K562 (cell line): ENCODE measurements at regions not wholly inside any gene's neighbourhood (a gene's known extent, or its start where the extent isn't known, plus 50 kb on each side); places are given as distances from the start of the nearest gene placed in this dataset.

Source experiments
- ATAC-seq: fragments of 200-7000 bp; cut with Tn5 transposase; 3 replicates; pipeline ENCODE4 v1.9.1; 2020; ENCODE audit warnings: moderate library complexity
- BruUV-seq: library from RNA; stranded (reverse); fragments of 400-500 nt; replicated peaks from 2 replicates; lab custom pipeline; 2021; lab: Mats Ljungman, UMichigan
- CTCF ChIA-PET: fragments of 300-600 bp; formaldehyde crosslinking; extraction: SDS; loops from one replicate; lab custom pipeline; 2021; ENCODE audit warnings: low intra/inter-chr PET ratio; lab: Yijun Ruan, JAX
- POLR2A ChIA-PET: fragments of 300-600, 350-650 bp; sonication (Branson Sonifier 250); formaldehyde crosslinking; extraction: SDS; loops from one replicate; lab custom pipeline; 2021; ENCODE audit warnings: antibody characterized with exemption, inconsistent platforms; lab: Yijun Ruan, JAX
- DNase-seq, 4 experiments: peaks; one replicate each; pipeline versions ENCODE4 v3.0.0 to v3.0.0-alpha.2; 2011 to 2018; ENCODE audit warnings: low spot score in 3 of 4, mixed read lengths in 3 of 4; ENCODE audit errors: extremely low read depth in 1 of 4
- FAIRE-seq: peaks from 2 replicates; lab custom pipeline; 2011; peaks lifted over from hg19 to GRCh38; lab: Jason Lieb, UNC
- H2AFZ ChIP-seq: 2 replicates; pipeline ENCODE4 v1.6.0; 2011; ENCODE audit warnings: low read depth, low read length, control low read depth, inconsistent platforms
- H3K27ac ChIP-seq: fragments of 200-600 bp; 3 replicates; pipeline ENCODE4 v1.8.0; 2011; ENCODE audit warnings: low read depth, mild to moderate bottlenecking, control low read depth, inconsistent platforms, low read length, moderate library complexity, mixed read lengths; ENCODE audit errors: extremely low read depth
- H3K27me3 ChIP-seq, 2 experiments: fragments of 300-600 bp in 1 of 2; 2 replicates in 1 of 2; 3 replicates in 1 of 2; pipeline versions ENCODE4 v1.6.0 to v1.8.0; 2011; ENCODE audit warnings: inconsistent platforms in 2 of 2, low read length in 2 of 2, mild to moderate bottlenecking in 1 of 2, mixed read lengths in 1 of 2, moderate library complexity in 1 of 2; ENCODE audit not compliant: control insufficient read depth in 2 of 2, insufficient read depth in 2 of 2
- H3K36me3 ChIP-seq: fragments of 300-600 bp; 3 replicates; pipeline ENCODE4 v1.8.0; 2011; ENCODE audit warnings: mild to moderate bottlenecking, low read length, inconsistent platforms; ENCODE audit not compliant: control insufficient read depth, insufficient read depth
- H3K4me1 ChIP-seq, 2 experiments: fragments of 200-600 bp in 1 of 2; replicated peaks in 1 of 2; 2 replicates in 1 of 2; 3 replicates in 1 of 2; pipeline versions ENCODE4 v1.5.1 to v1.8.0; 2011; ENCODE audit warnings: inconsistent platforms in 2 of 2, low read length in 2 of 2, mild to moderate bottlenecking in 1 of 2, mixed read lengths in 1 of 2, moderate library complexity in 1 of 2; ENCODE audit not compliant: control insufficient read depth in 2 of 2, insufficient read depth in 2 of 2
- H3K4me2 ChIP-seq: 2 replicates; pipeline ENCODE4 v1.6.1; 2011; ENCODE audit warnings: low read length, control low read depth, inconsistent platforms, mixed read lengths; ENCODE audit not compliant: insufficient read depth
- H3K4me3 ChIP-seq: fragments of 200-600 bp; sonication (generic), shearing (Covaris generic); 2 replicates; pipeline ENCODE4 v1.5.1; 2016; ENCODE audit warnings: control low read depth, inconsistent platforms
- H3K79me2 ChIP-seq: fragments of 200-600 bp; 3 replicates; pipeline ENCODE4 v1.8.0; 2011; ENCODE audit warnings: low read length, inconsistent platforms; ENCODE audit not compliant: control insufficient read depth, insufficient read depth
- H3K9ac ChIP-seq, 2 experiments: 2 replicates each; pipeline versions ENCODE4 v1.6.0 to v1.6.1; 2011; ENCODE audit warnings: low read depth in 2 of 2, low read length in 2 of 2, control low read depth in 1 of 2, inconsistent platforms in 1 of 2, mild to moderate bottlenecking in 1 of 2, mixed read lengths in 1 of 2; ENCODE audit not compliant: insufficient read depth in 1 of 2
- H3K9me1 ChIP-seq: one replicate; pipeline ENCODE4 v1.6.0; 2011; ENCODE audit warnings: inconsistent platforms, mild to moderate bottlenecking, low read length, moderate library complexity; ENCODE audit not compliant: control insufficient read depth, insufficient read depth
- H3K9me3 ChIP-seq: replicated peaks from 2 replicates; pipeline ENCODE4 v1.5.1; 2011; ENCODE audit warnings: low read depth, low read length, inconsistent platforms; ENCODE audit not compliant: control insufficient read depth, insufficient read depth
- H4K20me1 ChIP-seq: replicated peaks from 2 replicates; pipeline ENCODE4 v1.6.1; 2011; ENCODE audit warnings: low read length, inconsistent platforms, mixed read lengths; ENCODE audit not compliant: control insufficient read depth, insufficient read depth
- FOXP4 ChIP-seq: sonication (generic); formaldehyde crosslinking; IDR thresholded peaks from 2 replicates; pipeline ENCODE4 v1.8.0; 2022; ENCODE audit warnings: mild to moderate bottlenecking, missing genetic modification reagents, borderline replicate concordance
- PHF20 ChIP-seq: fragments of 450-650 bp; IDR thresholded peaks from 2 replicates; pipeline ENCODE4 v1.6.1; 2018; ENCODE audit not compliant: partially characterized antibody
- SUPT5H ChIP-seq: fragments of 450-650 bp; IDR thresholded peaks from 2 replicates; pipeline ENCODE4 v1.6.1; 2016
- TBL1XR1 ChIP-seq, 2 experiments: IDR thresholded peaks; 2 replicates each; pipeline ENCODE4 v1.6.1; 2012; ENCODE audit warnings: improper control_type of control experiment in 2 of 2, low read length in 2 of 2, mild to moderate bottlenecking in 1 of 2
- XRCC3 ChIP-seq: fragments of 450-650 bp; IDR thresholded peaks from 2 replicates; pipeline ENCODE4 v1.6.1; 2017; ENCODE audit warnings: mild to moderate bottlenecking, moderate library complexity
- ZNF316 ChIP-seq: fragments of 450-650 bp; IDR thresholded peaks from 2 replicates; pipeline ENCODE4 v1.6.1; 2016
- WGBS: fragments of 100-300 bp; shearing (Covaris generic); methylation state at CpG from one replicate; pipeline ENCODE4 v1.1.6; 2016; ENCODE audit warnings: low coverage, mixed read lengths; ENCODE audit not compliant: insufficient coverage; ENCODE audit errors: missing lambda C conversion rate; 5-methylcytosine and 5-hydroxymethylcytosine counted together
- in situ Hi-C: fragments of 300-500 bp; cut with MboI; formaldehyde crosslinking; loops from 4 replicates; pipeline ENCODE4 v1.15.0; 2018; ENCODE audit warnings: inconsistent platforms, mixed read lengths
- intact Hi-C: fragments of 100-400 bp; cut with micrococcal nuclease; formaldehyde crosslinking; loops from 2 replicates; pipeline ENCODE4 v1.14.2; 2022

DNA sequence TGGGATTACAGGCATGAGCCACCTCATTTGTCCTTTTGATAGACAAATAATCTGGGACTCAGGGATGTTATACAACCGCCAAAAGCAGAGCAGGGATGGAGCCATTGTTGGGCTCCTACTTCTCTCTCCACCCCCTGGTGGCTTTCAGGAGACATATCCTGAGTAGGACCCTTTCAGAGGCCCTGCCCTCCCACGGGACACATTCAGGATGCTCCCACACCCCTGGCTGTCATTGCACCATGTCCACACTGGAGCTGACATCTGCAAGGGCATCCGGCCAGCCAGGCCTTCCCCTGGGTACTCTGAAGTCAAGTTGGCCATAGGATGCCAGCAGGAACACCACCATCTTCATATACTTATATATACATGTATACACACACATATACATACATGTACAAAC, 181.8 kb downstream of the SYK start:
- intact Hi-C loops: no loop called here
- CTCF ChIA-PET: no interaction called here
- no peak overlapping the region for H3K27ac ChIP-seq
- H3K9me1 ChIP-seq: no peaks in the 10 kb centered on the region
- H3K27me3 ChIP-seq: peaks cover 0 to 16% of the 10 kb centered on the region in 2 experiments; a peak in 3 of 5 replicates
- no peaks in the 10 kb centered on the region for H3K79me2 ChIP-seq
- no peak for DNase-seq
- POLR2A ChIA-PET: no interaction called here
- no peaks in the 10 kb centered on the region for H4K20me1 ChIP-seq
- no peaks in the 10 kb centered on the region for H3K9me3 ChIP-seq
- TF ChIP-seq FOXP4 (CRISPR knock-in tag) (no peak), XRCC3 (no peak), ZNF316 (no peak), SUPT5H (no peak), PHF20 (no peak), TBL1XR1 (IDR thresholded peaks at IDR 0.05; ENCODE audit: low read length in 2 of 2) (no peak)
- TF ChIP-seq, all 486 proteins: peak for 0
- no peak overlapping the region for H3K9ac ChIP-seq
- no peak overlapping the region for H2AFZ ChIP-seq
- WGBS: 0% methylated on average over 2 of the region's 3 CpGs
- in situ Hi-C loops: no loop called here
- H3K4me1 ChIP-seq: 0 out of 5 replicates have a peak, but pooled peaks cover 0 to 4% of the 10 kb centered on the region in 2 experiments
- ATAC-seq (no peak), FAIRE-seq (no peak)
- no peak overlapping the region for H3K4me2 ChIP-seq
- H3K4me3 ChIP-seq: no peak overlapping the region
- H3K36me3 ChIP-seq: no peaks in the 10 kb centered on the region
- BruUV-seq: no TSS peak
